ENCODE measurements at regions not wholly inside any gene's neighbourhood (a gene's known extent, or its start where the extent isn't known, plus 50 kb on each side); places are given as distances from the start of the nearest gene placed in this dataset.

DNA sequence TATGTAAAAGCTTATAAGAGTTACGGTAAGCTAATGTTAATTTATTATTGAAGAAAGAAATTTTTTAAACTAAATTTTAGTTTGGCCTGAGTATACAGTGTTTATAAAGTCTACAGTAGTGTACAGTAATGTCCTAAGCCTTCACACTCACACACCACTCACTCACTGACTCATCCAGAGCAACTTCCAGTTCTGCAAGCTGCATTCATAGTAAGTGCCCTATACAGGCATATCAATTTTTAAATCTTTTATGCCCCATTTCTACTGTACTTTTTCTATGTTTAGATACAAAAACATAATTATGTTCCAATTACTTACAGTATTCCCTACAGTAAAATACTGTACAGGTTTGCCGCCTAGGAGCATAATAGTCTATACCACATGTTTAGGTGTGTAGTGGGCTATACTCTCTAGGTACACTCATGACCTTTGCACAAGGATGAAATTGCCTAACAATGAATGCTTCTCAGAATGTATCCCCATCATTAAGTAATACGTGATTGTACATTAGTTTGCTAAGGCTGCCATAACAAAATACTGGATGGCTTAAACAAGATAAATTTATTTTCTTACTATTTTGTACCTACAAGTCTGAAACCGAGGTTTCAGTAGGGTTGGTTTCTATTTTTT is 333.8 kb upstream of the PCDH7 start:
- H3K36me3 ChIP-seq, result no peaks in the 10 kb centered on the region
- H3K4me3 ChIP-seq, result no peak overlapping the region
- intact Hi-C loops (cut with DNase I; ENCODE audit: low total_unique reads), result no loop called here
- H3K27me3 ChIP-seq, result no peaks in the 10 kb centered on the region
- H3K27ac ChIP-seq, result no peak overlapping the region
- no peak for TF ChIP-seq POLR2A (IDR thresholded peaks at IDR 0.05)
- no peak for TF ChIP-seq EP300 (IDR thresholded peaks at IDR 0.05; ENCODE audit: low read depth)
- no peak for TF ChIP-seq POLR2AphosphoS5 (IDR thresholded peaks at IDR 0.05)
- TF ChIP-seq, protein P1, sequence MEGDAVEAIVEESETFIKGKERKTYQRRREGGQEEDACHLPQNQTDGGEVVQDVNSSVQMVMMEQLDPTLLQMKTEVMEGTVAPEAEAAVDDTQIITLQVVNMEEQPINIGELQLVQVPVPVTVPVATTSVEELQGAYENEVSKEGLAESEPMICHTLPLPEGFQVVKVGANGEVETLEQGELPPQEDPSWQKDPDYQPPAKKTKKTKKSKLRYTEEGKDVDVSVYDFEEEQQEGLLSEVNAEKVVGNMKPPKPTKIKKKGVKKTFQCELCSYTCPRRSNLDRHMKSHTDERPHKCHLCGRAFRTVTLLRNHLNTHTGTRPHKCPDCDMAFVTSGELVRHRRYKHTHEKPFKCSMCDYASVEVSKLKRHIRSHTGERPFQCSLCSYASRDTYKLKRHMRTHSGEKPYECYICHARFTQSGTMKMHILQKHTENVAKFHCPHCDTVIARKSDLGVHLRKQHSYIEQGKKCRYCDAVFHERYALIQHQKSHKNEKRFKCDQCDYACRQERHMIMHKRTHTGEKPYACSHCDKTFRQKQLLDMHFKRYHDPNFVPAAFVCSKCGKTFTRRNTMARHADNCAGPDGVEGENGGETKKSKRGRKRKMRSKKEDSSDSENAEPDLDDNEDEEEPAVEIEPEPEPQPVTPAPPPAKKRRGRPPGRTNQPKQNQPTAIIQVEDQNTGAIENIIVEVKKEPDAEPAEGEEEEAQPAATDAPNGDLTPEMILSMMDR (IDR thresholded peaks at IDR 0.05), result no peak
- in situ Hi-C loops (cut with MboI; ENCODE audit: low pct_ligation_motif_present in 1 of 4, low pct_unique_long_range_greater_than_20kb in 1 of 4, low sequenced_read_pairs in 3 of 4), result no loop called here
- H3K9me3 ChIP-seq, result no peaks in the 10 kb centered on the region
- 88% methylated on average over 4 of the region's 4 CpGs for WGBS, 2 donors (ENCODE audit: low coverage in 1 of 2)
- no peaks in the 10 kb centered on the region for H3K4me1 ChIP-seq
- no peak for DNase-seq

DNA sequence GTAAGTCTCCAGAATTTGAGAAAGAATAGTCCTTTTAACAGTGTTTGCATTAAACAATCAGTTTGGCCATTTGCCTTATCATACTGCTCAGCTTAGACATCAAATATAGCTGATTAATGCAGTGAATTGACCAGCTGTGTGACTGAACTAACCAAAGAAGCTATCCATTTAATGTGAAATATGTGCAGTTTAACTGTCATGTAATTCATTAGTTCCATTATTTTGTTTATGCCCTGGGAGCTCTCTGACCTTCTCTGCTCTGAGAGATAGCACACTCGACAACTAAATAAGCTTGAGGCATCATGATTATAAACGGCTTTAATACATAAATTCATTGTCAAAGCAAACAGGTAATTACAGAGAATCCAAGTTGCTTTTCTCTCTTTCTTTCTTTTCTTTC is 324.3 kb upstream of the PCDH7 start:
- no peaks in the 10 kb centered on the region for H3K4me1 ChIP-seq
- no peak overlapping the region for H3K27ac ChIP-seq
- DNase-seq, result no peak
- WGBS, 2 donors (ENCODE audit: low coverage in 1 of 2), result 65 to 68% methylated on average over 2 of the region's 2 CpGs
- H3K36me3 ChIP-seq, result no peaks in the 10 kb centered on the region
- H3K9me3 ChIP-seq, result no peaks in the 10 kb centered on the region
- intact Hi-C loops (cut with DNase I; ENCODE audit: low total_unique reads) (no loop called here), in situ Hi-C loops (cut with MboI; ENCODE audit: low pct_ligation_motif_present in 1 of 4, low pct_unique_long_range_greater_than_20kb in 1 of 4, low sequenced_read_pairs in 3 of 4) (no loop called here)
- TF ChIP-seq POLR2A (IDR thresholded peaks at IDR 0.05) (no peak), EP300 (IDR thresholded peaks at IDR 0.05; ENCODE audit: low read depth) (no peak), POLR2AphosphoS5 (IDR thresholded peaks at IDR 0.05) (no peak)
- TF ChIP-seq, protein P1 (IDR thresholded peaks at IDR 0.05), result no peak
- H3K4me3 ChIP-seq, result no peak overlapping the region
- no peaks in the 10 kb centered on the region for H3K27me3 ChIP-seq

DNA sequence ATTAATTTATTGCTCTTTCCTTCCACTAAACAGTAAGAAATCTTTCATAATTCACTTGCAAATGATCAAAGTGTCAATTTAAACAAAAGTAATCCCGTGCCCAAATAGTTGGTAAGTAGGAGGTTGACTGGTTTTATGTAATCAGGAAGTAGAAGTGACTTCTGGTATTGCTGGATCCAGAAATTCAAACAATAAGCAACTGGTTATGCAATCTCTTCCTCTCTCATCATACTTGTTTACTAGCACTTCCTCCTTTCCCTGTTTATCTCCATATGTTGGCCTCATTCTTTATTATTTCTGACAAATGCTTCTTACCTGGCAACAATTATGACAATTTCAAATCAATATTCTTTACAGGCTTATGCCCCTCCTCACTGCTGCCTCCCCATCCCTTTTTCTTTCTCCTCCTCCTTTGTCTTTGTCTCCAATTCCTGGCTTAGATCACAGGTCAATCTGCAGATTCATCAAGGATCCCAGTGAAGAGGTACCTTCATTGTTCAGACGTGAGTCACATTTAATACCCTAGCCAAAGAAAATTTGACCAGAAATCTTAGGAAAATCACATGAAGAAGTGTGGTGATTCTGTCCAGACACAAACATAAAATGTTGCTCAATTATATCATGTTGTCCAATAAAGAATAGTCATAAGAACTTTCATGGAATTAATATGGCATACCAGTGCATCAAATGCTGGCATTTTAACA is 323.2 kb upstream of the PCDH7 start:
- no peaks in the 10 kb centered on the region for H3K9me3 ChIP-seq
- no peak overlapping the region for H3K27ac ChIP-seq
- H3K36me3 ChIP-seq, result no peaks in the 10 kb centered on the region
- in situ Hi-C loops (cut with MboI; ENCODE audit: low pct_ligation_motif_present in 1 of 4, low pct_unique_long_range_greater_than_20kb in 1 of 4, low sequenced_read_pairs in 3 of 4), result no loop called here
- DNase-seq, result no peak
- TF ChIP-seq EP300 (IDR thresholded peaks at IDR 0.05; ENCODE audit: low read depth) (no peak), POLR2AphosphoS5 (IDR thresholded peaks at IDR 0.05) (no peak)
- no peaks in the 10 kb centered on the region for H3K4me1 ChIP-seq
- intact Hi-C loops (cut with DNase I; ENCODE audit: low total_unique reads), result no loop called here
- no peak overlapping the region for H3K4me3 ChIP-seq
- no peaks in the 10 kb centered on the region for H3K27me3 ChIP-seq
- 36 to 58% methylated on average over 2 of the region's 2 CpGs for WGBS, 2 donors (ENCODE audit: low coverage in 1 of 2)

DNA sequence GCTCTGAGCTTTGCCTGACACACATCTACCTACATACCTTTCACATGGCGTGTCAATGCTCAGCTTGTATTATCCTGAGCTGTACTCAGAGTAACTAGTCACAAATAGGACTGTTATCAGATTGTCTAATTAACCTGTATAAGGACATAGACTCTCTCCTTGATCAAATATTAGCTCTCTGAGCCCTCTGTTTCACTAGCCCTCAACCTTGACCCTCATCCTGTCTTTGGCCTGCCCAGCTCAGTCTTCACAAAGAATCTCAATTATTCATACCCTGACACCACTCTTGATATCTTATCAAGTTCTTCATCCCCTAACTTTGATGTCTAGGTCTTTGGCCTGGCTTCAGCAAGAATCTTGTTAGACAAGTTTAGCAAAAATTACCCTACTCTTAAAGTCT is 320.7 kb upstream of the PCDH7 start:
- intact Hi-C loops (cut with DNase I; ENCODE audit: low total_unique reads), result no loop called here
- TF ChIP-seq POLR2AphosphoS5 (IDR thresholded peaks at IDR 0.05), result no peak
- TF ChIP-seq, protein P1 (IDR thresholded peaks at IDR 0.05), result no peak
- no peak for TF ChIP-seq POLR2A (IDR thresholded peaks at IDR 0.05)
- TF ChIP-seq EP300 (IDR thresholded peaks at IDR 0.05; ENCODE audit: low read depth), result no peak
- in situ Hi-C loops (cut with MboI; ENCODE audit: low pct_ligation_motif_present in 1 of 4, low pct_unique_long_range_greater_than_20kb in 1 of 4, low sequenced_read_pairs in 3 of 4), result no loop called here
- 89% methylated on average over 1 of the region's 1 CpG; no CpG with 5 or more reads in 1 of the 2 donors for WGBS, 2 donors (ENCODE audit: low coverage in 1 of 2)
- H3K9me3 ChIP-seq, result no peaks in the 10 kb centered on the region
- H3K4me1 ChIP-seq, result no peaks in the 10 kb centered on the region
- no peaks in the 10 kb centered on the region for H3K36me3 ChIP-seq
- no peak overlapping the region for H3K27ac ChIP-seq
- no peaks in the 10 kb centered on the region for H3K27me3 ChIP-seq
- no peak for DNase-seq
- H3K4me3 ChIP-seq, result no peak overlapping the region
